Neural cell (in vitro differentiated cells): ENCODE measurements at regions not wholly inside any gene's neighbourhood (a gene's known extent, or its start where the extent isn't known, plus 50 kb on each side); places are given as distances from the start of the nearest gene placed in this dataset.

Source experiments
- H2AFZ ChIP-seq: fragments of 200-600, 300-800 bp; sonication (generic), shearing (Covaris generic); 2 replicates; pipeline ENCODE4 v1.6.0; 2014; ENCODE audit warnings: low read depth, mild to moderate bottlenecking, antibody characterized with exemption, low read length, moderate library complexity
- H3F3A ChIP-seq: fragments of 200-600 bp; shearing (Covaris generic); 2 replicates; pipeline ENCODE4 v1.6.1; 2016; ENCODE audit warnings: mild to moderate bottlenecking, moderate library complexity, mixed read lengths, antibody characterized with exemption, low read length; ENCODE audit not compliant: insufficient read depth, poor library complexity, severe bottlenecking
- H3K27ac ChIP-seq: fragments of 200-600, 300-800 bp; sonication (generic), shearing (Covaris generic); 2 replicates; pipeline ENCODE4 v1.5.1; 2014; ENCODE audit warnings: mild to moderate bottlenecking, low read length, moderate library complexity
- H3K27me3 ChIP-seq: fragments of 300-800, 200-600 bp; sonication (generic), shearing (Covaris generic); 2 replicates; pipeline ENCODE4 v1.6.0; 2014; ENCODE audit warnings: mild to moderate bottlenecking, low read depth, low read length, moderate library complexity; ENCODE audit not compliant: insufficient read depth
- H3K36me3 ChIP-seq: fragments of 300-800, 200-600 bp; sonication (generic), shearing (Covaris generic); 2 replicates; pipeline ENCODE4 v1.5.1; 2014; ENCODE audit warnings: mild to moderate bottlenecking, antibody characterized with exemption, low read length, moderate library complexity; ENCODE audit not compliant: insufficient read depth
- H3K4me2 ChIP-seq: fragments of 300-800, 200-600 bp; sonication (generic), shearing (Covaris generic); 2 replicates; pipeline ENCODE4 v1.6.0; 2014; ENCODE audit warnings: mild to moderate bottlenecking, low read length
- H3K4me3 ChIP-seq: fragments of 300-800, 200-600 bp; sonication (generic), shearing (Covaris generic); 2 replicates; pipeline ENCODE4 v1.5.1; 2014; ENCODE audit warnings: mild to moderate bottlenecking, low read length, moderate library complexity
- H3K79me2 ChIP-seq: fragments of 200-600 bp; shearing (Covaris generic); replicated peaks from 2 replicates; pipeline ENCODE4 v1.6.0; 2014; ENCODE audit warnings: mild to moderate bottlenecking, low read length, moderate library complexity; ENCODE audit not compliant: insufficient read depth
- H3K9ac ChIP-seq: fragments of 300-800, 200-600 bp; sonication (generic), shearing (Covaris generic); 2 replicates; pipeline ENCODE4 v1.6.1; 2016; ENCODE audit warnings: mild to moderate bottlenecking, low read length, mixed read lengths
- H3K9me2 ChIP-seq: fragments of 200-600 bp; shearing (Covaris generic); 2 replicates; pipeline ENCODE4 v1.6.1; 2016; ENCODE audit warnings: mild to moderate bottlenecking, low read length, mixed read lengths; ENCODE audit not compliant: insufficient read depth
- H3K9me3 ChIP-seq: fragments of 200-600, 300-800 bp; sonication (generic), shearing (Covaris generic); 2 replicates; pipeline ENCODE4 v1.6.1; 2016; ENCODE audit warnings: mild to moderate bottlenecking, mixed run types, low read length, moderate library complexity, mixed read lengths
- H4K20me1 ChIP-seq: fragments of 200-600 bp; shearing (Covaris generic); 2 replicates; pipeline ENCODE4 v1.6.1; 2016; ENCODE audit warnings: mild to moderate bottlenecking, mixed run types; ENCODE audit not compliant: insufficient read depth
- CTCF ChIP-seq: fragments of 450-650 bp; IDR thresholded peaks from 2 replicates; pipeline ENCODE4 v1.5.1; 2014; ENCODE audit warnings: antibody characterized with exemption, mild to moderate bottlenecking, moderate library complexity; ENCODE audit not compliant: poor library complexity, severe bottlenecking
- EP300 ChIP-seq: fragments of 450-650 bp; conservative IDR thresholded peaks from 2 replicates; pipeline ENCODE4 v1.6.1; 2014; ENCODE audit warnings: antibody characterized with exemption, mild to moderate bottlenecking, moderate library complexity; ENCODE audit not compliant: poor library complexity, severe bottlenecking
- EZH2 ChIP-seq: fragments of 200-600, 300-800 bp; shearing (Covaris generic), sonication (generic); IDR thresholded peaks from 2 replicates; pipeline ENCODE4 v1.6.1; 2014; ENCODE audit warnings: antibody characterized with exemption, low read length, borderline replicate concordance, mild to moderate bottlenecking; ENCODE audit not compliant: insufficient read depth, poor library complexity, severe bottlenecking
- MXI1 ChIP-seq: fragments of 450-650 bp; conservative IDR thresholded peaks from 2 replicates; pipeline ENCODE4 v1.6.1; 2014; ENCODE audit warnings: antibody characterized with exemption, mild to moderate bottlenecking; ENCODE audit not compliant: poor library complexity, severe bottlenecking
- POLR2AphosphoS5 ChIP-seq: IDR thresholded peaks from 2 replicates; pipeline ENCODE4 v1.6.1; 2012
- RAD21 ChIP-seq: fragments of 450-650 bp; conservative IDR thresholded peaks from 2 replicates; pipeline ENCODE4 v1.6.1; 2014; ENCODE audit warnings: antibody characterized with exemption, mild to moderate bottlenecking, moderate library complexity
- REST ChIP-seq: IDR thresholded peaks from 2 replicates; pipeline ENCODE4 v1.6.1; 2012; ENCODE audit warnings: borderline replicate concordance
- SMC3 ChIP-seq: fragments of 450-650 bp; conservative IDR thresholded peaks from 2 replicates; pipeline ENCODE4 v1.6.1; 2014; ENCODE audit warnings: antibody characterized with exemption, mild to moderate bottlenecking, moderate library complexity; ENCODE audit not compliant: poor library complexity
- TAF1 ChIP-seq: IDR thresholded peaks from 2 replicates; pipeline ENCODE4 v1.6.1; 2012; ENCODE audit warnings: low read depth

GRCh38 chr13:91126806-91127205 lies 220.7 kb upstream of the MIR17HG start:
- H3K4me3 ChIP-seq, result no peak overlapping the region
- no peaks in the 10 kb centered on the region for H4K20me1 ChIP-seq
- H3K36me3 ChIP-seq, result no peaks in the 10 kb centered on the region
- H3K27ac ChIP-seq, result no peak overlapping the region
- no peak overlapping the region for H2AFZ ChIP-seq
- H3K9me3 ChIP-seq, result no peaks in the 10 kb centered on the region
- H3K9ac ChIP-seq, result no peak overlapping the region
- H3K27me3 ChIP-seq, result no peaks in the 10 kb centered on the region
- no peaks in the 10 kb centered on the region for H3K9me2 ChIP-seq
- H3K4me2 ChIP-seq, result no peak overlapping the region
- no peaks in the 10 kb centered on the region for H3F3A ChIP-seq
- no peaks in the 10 kb centered on the region for H3K79me2 ChIP-seq
- TF ChIP-seq EP300 (no peak), SMC3 (no peak), POLR2AphosphoS5 (no peak)

- Histone ChIP-seq H3K27me3 (no peaks in the 10 kb centered on the region), H3K79me2 (no peaks in the 10 kb centered on the region), H3K9me3 (no peaks in the 10 kb centered on the region), H3K9me2 (no peaks in the 10 kb centered on the region), H2AFZ (no peak overlapping the region), H3K9ac (no peak overlapping the region), H3K4me3 (no peak overlapping the region), H3K36me3 (no peaks in the 10 kb centered on the region), H3K4me2 (no peak overlapping the region), H3F3A (no peaks in the 10 kb centered on the region), H4K20me1 (no peaks in the 10 kb centered on the region), H3K27ac (no peak overlapping the region)
- TF ChIP-seq SMC3, result no peak
- no peak for TF ChIP-seq RAD21
- no peak for TF ChIP-seq POLR2AphosphoS5
- no peak for TF ChIP-seq REST
- no peak for TF ChIP-seq MXI1
- no peak for TF ChIP-seq EP300
- TF ChIP-seq EZH2, result no peak
- no peak for TF ChIP-seq TAF1
- no peak for TF ChIP-seq CTCF
Observed at GRCh38 chr13:91127995-91128394, 219.5 kb upstream of the MIR17HG start.

GRCh38 chr13:91132381-91132780 lies 215.1 kb upstream of the MIR17HG start:
- H3K4me3 ChIP-seq, result no peak overlapping the region
- no peak overlapping the region for H2AFZ ChIP-seq
- no peaks in the 10 kb centered on the region for H4K20me1 ChIP-seq
- H3K9ac ChIP-seq, result no peak overlapping the region
- TF ChIP-seq EZH2, result no peak
- TF ChIP-seq RAD21, result no peak
- no peak for TF ChIP-seq POLR2AphosphoS5
- no peak overlapping the region for H3K27ac ChIP-seq
- H3K9me3 ChIP-seq, result no peaks in the 10 kb centered on the region
- no peaks in the 10 kb centered on the region for H3K27me3 ChIP-seq
- no peaks in the 10 kb centered on the region for H3K9me2 ChIP-seq
- H3K4me2 ChIP-seq, result no peak overlapping the region
- H3K79me2 ChIP-seq, result no peaks in the 10 kb centered on the region
- H3K36me3 ChIP-seq, result no peaks in the 10 kb centered on the region
- H3F3A ChIP-seq, result no peaks in the 10 kb centered on the region
